ENCODE measurements at regions not wholly inside any gene's neighbourhood (a gene's known extent, or its start where the extent isn't known, plus 50 kb on each side); places are given as distances from the start of the nearest gene placed in this dataset.

DNA sequence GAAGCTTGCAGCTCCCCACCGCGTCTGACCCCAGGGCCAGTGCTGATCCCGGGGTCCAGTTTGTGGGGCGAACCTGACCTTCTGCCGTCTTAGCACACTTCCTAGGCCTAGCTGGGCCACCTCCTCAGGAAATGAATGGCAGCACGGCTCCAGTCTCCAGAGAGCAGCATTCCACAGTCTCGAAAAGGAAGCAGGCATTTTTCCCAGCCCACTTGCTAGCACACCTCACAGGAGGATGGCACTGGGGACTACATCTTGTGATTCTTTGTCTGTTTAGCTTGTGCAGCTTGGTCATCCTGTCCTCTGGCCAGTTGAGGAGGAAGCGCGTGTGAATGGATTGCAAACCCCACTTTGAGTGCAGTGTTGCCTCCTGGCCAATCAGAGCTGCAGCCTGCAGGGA, 308.0 kb upstream of the IRX2 start:
- H3K27ac ChIP-seq: no peak overlapping the region
- peaks cover 0 to 4% (median 0%) of the 10 kb centered on the region in 3 donors for H3K27me3 ChIP-seq
- 68 to 83% methylated on average over 9 of the region's 9 CpGs for WGBS, 2 donors
- no peaks in the 10 kb centered on the region for H3K36me3 ChIP-seq
- H3K9me3 ChIP-seq: peaks cover 0 to 7% (median 3%) of the 10 kb centered on the region in 4 donors
- intact Hi-C loops (cut with DNase I): no loop called here
- no peak overlapping the region for H3K4me3 ChIP-seq
- TF ChIP-seq EP300 (IDR thresholded peaks at IDR 0.05) (no peak), POLR2AphosphoS5 (IDR thresholded peaks at IDR 0.05) (no peak), CTCF (IDR thresholded peaks at IDR 0.05) (no peak), POLR2A (IDR thresholded peaks at IDR 0.05) (no peak)
- DNase-seq: no peak
- H3K4me1 ChIP-seq: no peaks in the 10 kb centered on the region

- H3K27ac ChIP-seq: no peak overlapping the region
- no peak for DNase-seq
- 62 to 83% methylated on average over 17 of the region's 17 CpGs for WGBS, 2 donors
- TF ChIP-seq POLR2AphosphoS5 (IDR thresholded peaks at IDR 0.05) (no peak), EP300 (IDR thresholded peaks at IDR 0.05) (no peak), POLR2A (IDR thresholded peaks at IDR 0.05) (no peak), CTCF (IDR thresholded peaks at IDR 0.05) (no peak)
- intact Hi-C loops (cut with DNase I): no loop called here
- H3K4me3 ChIP-seq: no peak overlapping the region
- no peaks in the 10 kb centered on the region for H3K36me3 ChIP-seq
- peaks cover 0 to 4% (median 0%) of the 10 kb centered on the region in 3 donors for H3K27me3 ChIP-seq
- no peaks in the 10 kb centered on the region for H3K4me1 ChIP-seq
- peaks cover 0 to 7% (median 3%) of the 10 kb centered on the region in 4 donors for H3K9me3 ChIP-seq
Measured at GRCh38 chr5:3058942-3059341, 307.5 kb upstream of the IRX2 start.

DNA sequence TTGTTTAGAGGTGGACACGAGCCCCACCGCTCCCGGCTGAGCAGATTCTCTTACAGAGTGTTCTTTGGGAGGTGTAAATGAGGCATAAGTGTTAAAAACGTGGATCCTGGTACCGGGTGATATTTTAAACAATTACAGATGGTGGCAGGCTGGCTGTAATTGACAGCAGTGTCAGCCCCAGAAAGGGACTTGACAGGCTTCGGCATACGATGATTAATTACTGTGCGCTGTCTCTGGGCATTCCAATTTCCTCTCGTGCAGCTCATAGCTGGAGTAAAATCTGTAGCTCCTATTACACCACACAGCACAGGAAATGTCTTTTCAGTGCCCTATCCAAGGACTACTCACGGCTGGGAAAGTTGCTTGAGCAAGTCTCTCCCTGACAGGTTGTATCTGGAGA, 305.4 kb upstream of the IRX2 start:
- Histone ChIP-seq H3K27ac (no peak overlapping the region), H3K27me3 (peaks cover 0 to 4% (median 0%) of the 10 kb centered on the region in 3 donors), H3K4me3 (no peak overlapping the region), H3K4me1 (no peaks in the 10 kb centered on the region), H3K36me3 (no peaks in the 10 kb centered on the region), H3K9me3 (peaks cover 0 to 7% (median 1%) of the 10 kb centered on the region in 4 donors)
- 44 to 56% methylated on average over 10 of the region's 10 CpGs for WGBS, 2 donors
- TF ChIP-seq POLR2AphosphoS5 (IDR thresholded peaks at IDR 0.05): no peak
- no peak for TF ChIP-seq EP300 (IDR thresholded peaks at IDR 0.05)
- no peak for TF ChIP-seq POLR2A (IDR thresholded peaks at IDR 0.05)
- no peak for TF ChIP-seq CTCF (IDR thresholded peaks at IDR 0.05)
- intact Hi-C loops (cut with DNase I): no loop called here
- no peak for DNase-seq

GRCh38 chr5:3051400-3051799, 299.9 kb upstream of the IRX2 start:
- no peak for TF ChIP-seq POLR2AphosphoS5 (IDR thresholded peaks at IDR 0.05)
- TF ChIP-seq POLR2A (IDR thresholded peaks at IDR 0.05): no peak
- no peak for TF ChIP-seq EP300 (IDR thresholded peaks at IDR 0.05)
- TF ChIP-seq CTCF (IDR thresholded peaks at IDR 0.05): no peak
- WGBS, 2 donors: 88 to 92% methylated on average over 16 of the region's 16 CpGs
- no peak overlapping the region for H3K4me3 ChIP-seq
- no peaks in the 10 kb centered on the region for H3K36me3 ChIP-seq
- no peaks in the 10 kb centered on the region for H3K4me1 ChIP-seq
- H3K27me3 ChIP-seq: no peaks in the 10 kb centered on the region
- DNase-seq: no peak
- intact Hi-C loops (cut with DNase I): no loop called here
- H3K27ac ChIP-seq: no peak overlapping the region
- no peaks in the 10 kb centered on the region for H3K9me3 ChIP-seq

GRCh38 chr5:3050863-3051262, 299.4 kb upstream of the IRX2 start:
- no peaks in the 10 kb centered on the region for H3K36me3 ChIP-seq
- H3K27me3 ChIP-seq: no peaks in the 10 kb centered on the region

More at GRCh38 chr5:3050863-3051262, 299.4 kb upstream of the IRX2 start:
- TF ChIP-seq POLR2AphosphoS5 (IDR thresholded peaks at IDR 0.05): no peak
- 88 to 91% methylated on average over 13 of the region's 13 CpGs for WGBS, 2 donors
- H3K9me3 ChIP-seq: no peaks in the 10 kb centered on the region
- no peak overlapping the region for H3K4me3 ChIP-seq
- no peak overlapping the region for H3K27ac ChIP-seq
- H3K4me1 ChIP-seq: no peaks in the 10 kb centered on the region
- no peak for DNase-seq
- intact Hi-C loops (cut with DNase I): no loop called here

Data from sigmoid colon (tissue), 6 donors.